IMR-90 (cell line): ENCODE measurements at regions not wholly inside any gene's neighbourhood (a gene's known extent, or its start where the extent isn't known, plus 50 kb on each side); places are given as distances from the start of the nearest gene placed in this dataset.

Source experiments
- ATAC-seq: fragments of 200-7000 bp; cut with Tn5 transposase; 2 replicates; pipeline ENCODE4 v1.9.1; 2020; ENCODE audit warnings: low read depth, mild to moderate bottlenecking, moderate library complexity
- BruUV-seq: library from RNA; stranded (reverse); fragments of 400-500 nt; replicated peaks from 2 replicates; lab custom pipeline; 2021; lab: Mats Ljungman, UMichigan
- CTCF ChIA-PET: fragments of 300-600 bp; formaldehyde crosslinking; extraction: SDS; loops from one replicate; lab custom pipeline; 2021; ENCODE audit warnings: antibody characterized with exemption; lab: Yijun Ruan, JAX
- POLR2A ChIA-PET: fragments of 300-600 bp; sonication (Branson Sonifier 250); formaldehyde crosslinking; loops from one replicate; lab custom pipeline; 2022; ENCODE audit warnings: antibody characterized with exemption; ENCODE audit not compliant: unreplicated experiment; lab: Charles Lee
- DNase-seq: peaks from one replicate; pipeline ENCODE4 v3.0.0; 2013
- H2AFZ ChIP-seq: replicated peaks from 2 replicates; pipeline ENCODE3; 2013; ENCODE audit warnings: low read length, mild to moderate bottlenecking; ENCODE audit not compliant: poor library complexity
- H2AK5ac ChIP-seq: 2 replicates; pipeline ENCODE4 v1.6.1; 2013; ENCODE audit warnings: low read depth, low read length, inconsistent platforms
- H2AK9ac ChIP-seq: replicated peaks from 2 replicates; pipeline ENCODE3; 2013; ENCODE audit warnings: mild to moderate bottlenecking, low read depth, low read length, moderate library complexity; ENCODE audit not compliant: poor library complexity
- H2BK120ac ChIP-seq: 2 replicates; pipeline ENCODE4 v1.6.1; 2013; ENCODE audit warnings: low read depth, low read length, inconsistent platforms
- H2BK15ac ChIP-seq: 3 replicates; pipeline ENCODE4 v1.6.1; 2013; ENCODE audit warnings: low read depth, low read length, inconsistent platforms
- H2BK20ac ChIP-seq: 2 replicates; pipeline ENCODE4 v1.6.1; 2013; ENCODE audit warnings: low read depth, mild to moderate bottlenecking, inconsistent platforms, low read length, moderate library complexity
- H2BK5ac ChIP-seq: 2 replicates; pipeline ENCODE4 v1.6.1; 2013; ENCODE audit warnings: mild to moderate bottlenecking, low read depth, low read length, inconsistent platforms; ENCODE audit not compliant: poor library complexity, severe bottlenecking
- H3K14ac ChIP-seq: replicated peaks from 2 replicates; pipeline ENCODE4 v1.6.1; 2013; ENCODE audit warnings: low read depth, low read length, inconsistent platforms
- H3K18ac ChIP-seq: 2 replicates; pipeline ENCODE4 v1.6.1; 2013; ENCODE audit warnings: low read depth, low read length, control low read depth
- H3K23ac ChIP-seq: 2 replicates; pipeline ENCODE4 v1.6.1; 2013; ENCODE audit warnings: low read depth, low read length, inconsistent platforms
- H3K27ac ChIP-seq: 2 replicates; pipeline ENCODE4 v1.5.1; 2013; ENCODE audit warnings: mild to moderate bottlenecking, control low read depth, low read length; ENCODE audit not compliant: insufficient read depth
- H3K27me3 ChIP-seq: 2 replicates; pipeline ENCODE4 v1.6.1; 2013; ENCODE audit warnings: low read length; ENCODE audit not compliant: control insufficient read depth, insufficient read depth
- H3K36me3 ChIP-seq: 2 replicates; pipeline ENCODE4 v1.6.1; 2013; ENCODE audit warnings: low read length, mixed read lengths; ENCODE audit not compliant: control insufficient read depth, insufficient read depth
- H3K4ac ChIP-seq: 2 replicates; pipeline ENCODE4 v1.6.1; 2013; ENCODE audit warnings: low read depth, low read length, inconsistent platforms
- H3K4me1 ChIP-seq: 2 replicates; pipeline ENCODE4 v1.6.1; 2013; ENCODE audit warnings: low read length, mixed read lengths; ENCODE audit not compliant: control insufficient read depth, insufficient read depth
- H3K4me2 ChIP-seq: 2 replicates; pipeline ENCODE4 v1.6.1; 2013; ENCODE audit warnings: low read depth, mild to moderate bottlenecking, control low read depth, low read length, moderate library complexity
- H3K4me3 ChIP-seq: 2 replicates; pipeline ENCODE4 v1.5.1; 2013; ENCODE audit warnings: low read depth, mild to moderate bottlenecking, control low read depth, low read length, moderate library complexity; ENCODE audit not compliant: insufficient read depth
- H3K56ac ChIP-seq: 2 replicates; pipeline ENCODE4 v1.6.1; 2013; ENCODE audit warnings: low read length, inconsistent platforms; ENCODE audit not compliant: insufficient read depth; ENCODE audit errors: extremely low read depth
- H3K79me1 ChIP-seq, 2 experiments: 2 replicates each; pipeline ENCODE4 v1.6.1; 2013; ENCODE audit warnings: low read length in 2 of 2, inconsistent platforms in 1 of 2, low read depth in 1 of 2
- H3K9ac ChIP-seq: 2 replicates; pipeline ENCODE4 v1.6.1; 2013; ENCODE audit warnings: low read depth, low read length, control low read depth
- H3K9me1 ChIP-seq: 2 replicates; pipeline ENCODE4 v1.6.1; 2013; ENCODE audit warnings: low read length, inconsistent platforms; ENCODE audit not compliant: insufficient read depth
- H3K9me3 ChIP-seq: 2 replicates; pipeline ENCODE4 v1.6.1; 2013; ENCODE audit warnings: low read length; ENCODE audit not compliant: control insufficient read depth, insufficient read depth
- H4K20me1 ChIP-seq: 2 replicates; pipeline ENCODE4 v1.6.1; 2013; ENCODE audit warnings: low read length, inconsistent platforms; ENCODE audit not compliant: insufficient read depth
- H4K5ac ChIP-seq: 2 replicates; pipeline ENCODE4 v1.6.1; 2013; ENCODE audit warnings: mild to moderate bottlenecking, low read depth, low read length, control low read depth
- H4K8ac ChIP-seq, 2 experiments: 2 replicates each; pipeline ENCODE4 v1.6.1; 2013; ENCODE audit warnings: low read depth in 2 of 2, low read length in 2 of 2, control low read depth in 1 of 2, inconsistent platforms in 1 of 2
- H4K91ac ChIP-seq: 2 replicates; pipeline ENCODE4 v1.6.1; 2013; ENCODE audit warnings: low read depth, low read length, inconsistent platforms; ENCODE audit not compliant: insufficient read depth
- BHLHE40 ChIP-seq: fragments of 150-350 bp; IDR thresholded peaks from 2 replicates; pipeline ENCODE4 v1.6.1; 2016; ENCODE audit warnings: mild to moderate bottlenecking, low read depth, low read length
- CEBPB ChIP-seq: IDR thresholded peaks from 2 replicates; pipeline ENCODE4 v1.6.1; 2012; ENCODE audit warnings: low read depth, low read length, improper control_type of control experiment
- CHD1 ChIP-seq: IDR thresholded peaks from 2 replicates; pipeline ENCODE4 v1.6.1; 2012; ENCODE audit warnings: low read depth, low read length, improper control_type of control experiment
- FOS ChIP-seq: fragments of 150-350 bp; IDR thresholded peaks from 2 replicates; pipeline ENCODE4 v1.6.1; 2016; ENCODE audit warnings: low read depth, low read length
- MAFK ChIP-seq: IDR thresholded peaks from 2 replicates; pipeline ENCODE4 v1.6.1; 2012; ENCODE audit warnings: low read depth, low read length, improper control_type of control experiment
- MAZ ChIP-seq: IDR thresholded peaks from 2 replicates; pipeline ENCODE4 v1.6.1; 2012; ENCODE audit warnings: low read depth, mild to moderate bottlenecking, low read length, improper control_type of control experiment, moderate library complexity, borderline replicate concordance
- MXI1 ChIP-seq: IDR thresholded peaks from 2 replicates; pipeline ENCODE4 v1.6.1; 2012; ENCODE audit warnings: low read depth, mild to moderate bottlenecking, low read length, moderate library complexity, borderline replicate concordance
- NFE2L2 ChIP-seq: fragments of 150-350 bp; IDR thresholded peaks from 2 replicates; pipeline ENCODE4 v1.6.1; 2016; ENCODE audit warnings: low read depth, mild to moderate bottlenecking, low read length
- POLR2A ChIP-seq: IDR thresholded peaks from 2 replicates; pipeline ENCODE4 v1.6.1; 2012; ENCODE audit warnings: mild to moderate bottlenecking, low read depth, low read length
- RAD21 ChIP-seq: IDR thresholded peaks from 2 replicates; pipeline ENCODE4 v1.6.1; 2012; ENCODE audit warnings: low read length, improper control_type of control experiment
- RCOR1 ChIP-seq: IDR thresholded peaks from 2 replicates; pipeline ENCODE4 v1.6.1; 2012; ENCODE audit warnings: mild to moderate bottlenecking, low read length, improper control_type of control experiment; ENCODE audit not compliant: insufficient replicate concordance
- RFX5 ChIP-seq: IDR thresholded peaks from 2 replicates; pipeline ENCODE4 v1.8.0; 2012; ENCODE audit warnings: low read depth, mild to moderate bottlenecking, low read length, moderate library complexity
- SMC3 ChIP-seq: fragments of 150-350 bp; IDR thresholded peaks from 2 replicates; pipeline ENCODE4 v1.6.1; 2016; ENCODE audit warnings: low read depth, mild to moderate bottlenecking, antibody characterized with exemption, low read length, moderate library complexity
- WGBS, 2 experiments: methylation state at CpG; one replicate each; pipeline versions ENCODE4 v1.1.5 to v1.1.7; 2013; ENCODE audit warnings: missing lambda C conversion rate in 2 of 2; ENCODE audit not compliant: insufficient read length in 1 of 2; ENCODE audit errors: extremely low coverage in 2 of 2; 5-methylcytosine and 5-hydroxymethylcytosine counted together
- dilution Hi-C: fragments of 300-500 bp; cut with HindIII; formaldehyde crosslinking; loops from one replicate; pipeline ENCODE4 v1.14.3; 2018; ENCODE audit warnings: low sequenced_read_pairs; ENCODE audit not compliant: unreplicated experiment
- in situ Hi-C: fragments of 300-500 bp; cut with MboI; formaldehyde crosslinking; loops from 3 replicates; pipeline ENCODE4 v1.14.3; 2019; ENCODE audit warnings: low sequenced_read_pairs, inconsistent platforms, mixed read lengths
- intact Hi-C: fragments of 100-400 bp; cut with micrococcal nuclease; formaldehyde crosslinking; loops from 2 replicates; pipeline ENCODE4 v1.10.0; 2022
- TF ChIP-seq, protein P1 (sequence below): fragments of 150-350 bp; IDR thresholded peaks from 2 replicates; pipeline ENCODE4 v1.6.1; 2017; ENCODE audit warnings: mild to moderate bottlenecking, antibody characterized with exemption, low read length, low read depth

DNA sequence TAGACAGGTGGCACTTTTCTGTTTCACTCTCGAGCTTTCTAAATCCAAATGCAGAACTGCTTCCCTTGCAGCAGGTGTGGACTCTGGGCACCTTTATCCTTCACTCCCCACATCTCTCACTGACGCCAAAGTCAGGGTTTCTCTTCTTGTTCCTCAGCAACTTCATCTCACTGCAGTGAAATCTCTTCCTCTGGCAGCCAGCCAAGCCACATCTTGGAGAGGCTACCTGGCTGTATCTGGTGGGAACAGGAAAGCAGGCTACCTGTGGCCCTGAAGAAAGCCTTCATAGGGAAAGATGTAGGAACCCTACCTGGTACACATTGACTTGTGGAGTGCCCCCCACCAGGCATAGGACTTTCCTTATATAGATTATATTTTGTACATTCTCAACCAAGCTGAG, 159.1 kb downstream of the UTP18 start:
- H3K23ac ChIP-seq: no peak overlapping the region
- H3K18ac ChIP-seq: no peak overlapping the region
- H3K4me1 ChIP-seq: no peaks in the 10 kb centered on the region
- no peaks in the 10 kb centered on the region for H3K79me1 ChIP-seq
- H3K36me3 ChIP-seq: no peaks in the 10 kb centered on the region
- H2AK5ac ChIP-seq: no peak overlapping the region
- no peak overlapping the region for H3K9ac ChIP-seq
- dilution Hi-C loops (no loop called here), in situ Hi-C loops (no loop called here), intact Hi-C loops (no loop called here)
- no TSS peak for BruUV-seq
- no peak overlapping the region for H2BK120ac ChIP-seq
- no peak overlapping the region for H4K5ac ChIP-seq
- H3K14ac ChIP-seq: no peak overlapping the region
- H3K9me3 ChIP-seq: no peaks in the 10 kb centered on the region
- POLR2A ChIA-PET: no interaction called here
- no peak overlapping the region for H3K4me2 ChIP-seq
- H3K27me3 ChIP-seq: no peaks in the 10 kb centered on the region
- 0% methylated on average over 1 of the region's 2 CpGs; no CpG with 5 or more reads in 1 of the 2 experiments for WGBS, 2 experiments
- no peak for ATAC-seq
- no peak overlapping the region for H3K4ac ChIP-seq
- no peak overlapping the region for H2AK9ac ChIP-seq
- TF ChIP-seq FOS (no peak), MXI1 (no peak), CEBPB (no peak), RFX5 (no peak), BHLHE40 (no peak), POLR2A (no peak), NFE2L2 (no peak), SMC3 (no peak), RCOR1 (no peak), CHD1 (no peak), RAD21 (no peak), MAZ (no peak), MAFK (no peak)
- TF ChIP-seq, protein P1, sequence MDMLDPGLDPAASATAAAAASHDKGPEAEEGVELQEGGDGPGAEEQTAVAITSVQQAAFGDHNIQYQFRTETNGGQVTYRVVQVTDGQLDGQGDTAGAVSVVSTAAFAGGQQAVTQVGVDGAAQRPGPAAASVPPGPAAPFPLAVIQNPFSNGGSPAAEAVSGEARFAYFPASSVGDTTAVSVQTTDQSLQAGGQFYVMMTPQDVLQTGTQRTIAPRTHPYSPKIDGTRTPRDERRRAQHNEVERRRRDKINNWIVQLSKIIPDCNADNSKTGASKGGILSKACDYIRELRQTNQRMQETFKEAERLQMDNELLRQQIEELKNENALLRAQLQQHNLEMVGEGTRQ: no peak
- no peak overlapping the region for H2BK20ac ChIP-seq
- CTCF ChIA-PET: no interaction called here
- no peak overlapping the region for H4K8ac ChIP-seq
- no peak overlapping the region for H2BK15ac ChIP-seq
- no peak overlapping the region for H3K27ac ChIP-seq
- no peak overlapping the region for H3K4me3 ChIP-seq
- no peak overlapping the region for H4K91ac ChIP-seq
- H2BK5ac ChIP-seq: no peak overlapping the region
- no peak overlapping the region for H3K56ac ChIP-seq
- no peak for DNase-seq
- H2AFZ ChIP-seq: no peak overlapping the region
- no peaks in the 10 kb centered on the region for H4K20me1 ChIP-seq
- no peaks in the 10 kb centered on the region for H3K9me1 ChIP-seq
